OCI-LY3 (cell line): ENCODE measurements at regions not wholly inside any gene's neighbourhood (a gene's known extent, or its start where the extent isn't known, plus 50 kb on each side); places are given as distances from the start of the nearest gene placed in this dataset.

Source experiments
- H2AFZ ChIP-seq: fragments of 200-600, 300-600 bp; shearing (Covaris generic); 2 replicates; pipeline ENCODE4 v1.6.0; 2014; ENCODE audit warnings: antibody characterized with exemption, low read depth, low read length
- H3K27ac ChIP-seq: fragments of 200-600, 300-600 bp; sonication (generic); 2 replicates; pipeline ENCODE4 v1.5.1; 2014; ENCODE audit warnings: mild to moderate bottlenecking, low read length, moderate library complexity, mixed read lengths
- H3K27me3 ChIP-seq: fragments of 200-600, 300-600 bp; sonication (generic); 2 replicates; pipeline ENCODE4 v1.6.1; 2014; ENCODE audit warnings: low read depth, low read length, mixed read lengths
- H3K36me3 ChIP-seq: fragments of 200-600, 300-600 bp; sonication (generic); replicated peaks from 2 replicates; pipeline ENCODE3; 2014; ENCODE audit warnings: low read depth, low read length, mixed read lengths
- H3K4me1 ChIP-seq: fragments of 300-600, 200-600 bp; sonication (generic); 2 replicates; pipeline ENCODE4 v1.6.1; 2014; ENCODE audit warnings: low read length, mixed read lengths
- H3K4me2 ChIP-seq: fragments of 200-600, 300-600 bp; sonication (generic); 2 replicates; pipeline ENCODE4 v1.6.1; 2014; ENCODE audit warnings: low read length, mixed read lengths
- H3K4me3 ChIP-seq: fragments of 300-600, 200-600 bp; sonication (generic); 2 replicates; pipeline ENCODE4 v1.5.1; 2014; ENCODE audit warnings: antibody characterized with exemption, mild to moderate bottlenecking, low read length, moderate library complexity
- H3K79me2 ChIP-seq: fragments of 300-600, 200-600 bp; shearing (Covaris generic); 2 replicates; pipeline ENCODE4 v1.6.1; 2014; ENCODE audit warnings: mild to moderate bottlenecking, low read length, mixed read lengths
- H3K9ac ChIP-seq: fragments of 300-600, 200-600 bp; shearing (Covaris generic); 2 replicates; pipeline ENCODE4 v1.6.0; 2014; ENCODE audit warnings: mild to moderate bottlenecking, low read length, moderate library complexity
- H3K9me3 ChIP-seq: fragments of 200-600, 300-600 bp; shearing (Covaris generic); 2 replicates; pipeline ENCODE4 v1.6.1; 2014; ENCODE audit warnings: low read length, mixed read lengths; ENCODE audit not compliant: insufficient read depth
- H4K20me1 ChIP-seq: fragments of 200-600, 300-600 bp; sonication (generic); 2 replicates; pipeline ENCODE4 v1.6.1; 2016; ENCODE audit warnings: low read length, mixed read lengths; ENCODE audit not compliant: insufficient read depth
- EZH2phosphoT487 ChIP-seq: fragments of 200-600 bp; shearing (Covaris generic); IDR thresholded peaks from 2 replicates; pipeline ENCODE4 v1.6.1; 2018; ENCODE audit warnings: antibody characterized with exemption, mixed run types, low read depth
- TF ChIP-seq, protein P1 (sequence below): fragments of 200-600, 300-600 bp; sonication (generic); IDR thresholded peaks from 2 replicates; pipeline ENCODE4 v1.5.1; 2014; ENCODE audit warnings: antibody characterized with exemption, low read length, low read depth

DNA sequence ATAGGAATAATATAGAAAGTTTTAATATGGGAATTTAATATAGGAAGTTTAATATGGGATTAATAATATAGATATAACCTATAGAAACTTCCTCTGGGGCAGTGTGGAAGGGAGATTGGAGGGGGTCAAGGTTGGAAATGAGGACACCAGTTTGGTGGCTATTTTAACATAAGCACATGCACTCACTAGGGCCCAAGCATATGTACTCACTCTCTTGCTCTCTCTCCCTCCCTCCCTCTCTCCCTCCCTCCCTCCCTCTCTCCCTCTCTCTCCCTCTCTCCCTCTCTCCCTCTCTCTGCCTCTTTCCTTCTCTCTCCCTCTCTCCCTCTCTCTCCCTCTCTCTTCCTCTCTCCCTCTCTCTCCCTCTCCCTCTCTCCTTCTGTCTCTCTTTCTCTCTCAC is 528.1 kb downstream of the NPIPA7 start:
- Histone ChIP-seq H3K4me3 (no peak overlapping the region), H3K9ac (no peak overlapping the region), H3K27ac (no peak overlapping the region), H3K4me2 (no peak overlapping the region), H3K27me3 (no peaks in the 10 kb centered on the region), H4K20me1 (no peaks in the 10 kb centered on the region), H3K36me3 (no peaks in the 10 kb centered on the region), H3K79me2 (no peaks in the 10 kb centered on the region), H3K4me1 (no peaks in the 10 kb centered on the region), H3K9me3 (no peaks in the 10 kb centered on the region), H2AFZ (no peak overlapping the region)
- TF ChIP-seq, protein P1, sequence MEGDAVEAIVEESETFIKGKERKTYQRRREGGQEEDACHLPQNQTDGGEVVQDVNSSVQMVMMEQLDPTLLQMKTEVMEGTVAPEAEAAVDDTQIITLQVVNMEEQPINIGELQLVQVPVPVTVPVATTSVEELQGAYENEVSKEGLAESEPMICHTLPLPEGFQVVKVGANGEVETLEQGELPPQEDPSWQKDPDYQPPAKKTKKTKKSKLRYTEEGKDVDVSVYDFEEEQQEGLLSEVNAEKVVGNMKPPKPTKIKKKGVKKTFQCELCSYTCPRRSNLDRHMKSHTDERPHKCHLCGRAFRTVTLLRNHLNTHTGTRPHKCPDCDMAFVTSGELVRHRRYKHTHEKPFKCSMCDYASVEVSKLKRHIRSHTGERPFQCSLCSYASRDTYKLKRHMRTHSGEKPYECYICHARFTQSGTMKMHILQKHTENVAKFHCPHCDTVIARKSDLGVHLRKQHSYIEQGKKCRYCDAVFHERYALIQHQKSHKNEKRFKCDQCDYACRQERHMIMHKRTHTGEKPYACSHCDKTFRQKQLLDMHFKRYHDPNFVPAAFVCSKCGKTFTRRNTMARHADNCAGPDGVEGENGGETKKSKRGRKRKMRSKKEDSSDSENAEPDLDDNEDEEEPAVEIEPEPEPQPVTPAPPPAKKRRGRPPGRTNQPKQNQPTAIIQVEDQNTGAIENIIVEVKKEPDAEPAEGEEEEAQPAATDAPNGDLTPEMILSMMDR = no peak
- TF ChIP-seq EZH2phosphoT487 = no peak

DNA sequence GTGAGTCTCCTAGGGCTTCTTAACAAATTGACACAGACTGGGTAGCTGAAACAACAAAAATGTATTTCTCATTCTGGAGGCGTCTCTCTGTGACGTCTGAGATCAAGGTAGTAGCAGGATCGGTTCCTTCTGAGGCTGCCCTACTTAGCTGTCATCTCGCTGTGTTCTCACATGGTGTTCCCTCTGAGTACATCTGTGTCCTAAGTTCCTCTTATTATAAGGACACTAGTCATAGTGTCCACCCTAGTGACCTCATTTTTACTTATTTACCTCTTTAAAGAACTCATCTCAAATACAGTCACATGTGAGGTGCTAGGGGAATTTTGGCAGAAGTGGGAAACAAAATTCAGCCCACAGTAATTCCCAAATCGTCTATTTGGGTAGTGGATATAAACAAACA is 529.1 kb downstream of the NPIPA7 start:
- no peaks in the 10 kb centered on the region for H3K9me3 ChIP-seq
- H3K4me1 ChIP-seq = no peaks in the 10 kb centered on the region
- H3K4me3 ChIP-seq = no peak overlapping the region
- H3K79me2 ChIP-seq = no peaks in the 10 kb centered on the region
- H3K9ac ChIP-seq = no peak overlapping the region
- TF ChIP-seq, protein P1 = no peak
- no peak for TF ChIP-seq EZH2phosphoT487
- H4K20me1 ChIP-seq = no peaks in the 10 kb centered on the region
- no peak overlapping the region for H3K27ac ChIP-seq
- H3K4me2 ChIP-seq = no peak overlapping the region
- no peak overlapping the region for H2AFZ ChIP-seq
- H3K27me3 ChIP-seq = no peaks in the 10 kb centered on the region
- no peaks in the 10 kb centered on the region for H3K36me3 ChIP-seq

DNA sequence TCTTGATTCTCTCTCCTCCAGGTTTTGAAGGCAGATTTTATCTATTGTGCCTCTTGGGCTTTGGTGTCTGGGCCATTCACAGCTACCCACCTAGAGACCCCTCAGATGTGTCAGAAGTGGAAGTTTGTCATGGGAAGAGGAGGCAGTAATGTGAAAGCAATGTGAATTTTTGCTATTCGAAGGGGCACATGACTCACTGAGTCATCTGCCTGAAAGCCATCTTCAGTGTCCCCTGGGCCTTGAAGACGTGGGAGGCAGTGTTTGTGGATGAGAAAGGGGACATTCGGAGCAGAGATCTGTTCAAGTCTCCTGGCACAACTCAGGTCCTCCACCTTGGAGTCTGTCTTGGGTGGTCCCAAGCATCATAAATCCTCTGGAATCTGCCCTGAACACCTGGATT is 530.2 kb downstream of the NPIPA7 start:
- H3K79me2 ChIP-seq = no peaks in the 10 kb centered on the region
- no peaks in the 10 kb centered on the region for H3K4me1 ChIP-seq
- no peak overlapping the region for H3K9ac ChIP-seq
- no peaks in the 10 kb centered on the region for H4K20me1 ChIP-seq
- no peak overlapping the region for H3K4me2 ChIP-seq
- H3K9me3 ChIP-seq = no peaks in the 10 kb centered on the region
- H3K27me3 ChIP-seq = no peaks in the 10 kb centered on the region
- H3K27ac ChIP-seq = no peak overlapping the region
- H3K4me3 ChIP-seq = no peak overlapping the region
- TF ChIP-seq, protein P1 = no peak
- no peak for TF ChIP-seq EZH2phosphoT487
- no peaks in the 10 kb centered on the region for H3K36me3 ChIP-seq
- no peak overlapping the region for H2AFZ ChIP-seq

DNA sequence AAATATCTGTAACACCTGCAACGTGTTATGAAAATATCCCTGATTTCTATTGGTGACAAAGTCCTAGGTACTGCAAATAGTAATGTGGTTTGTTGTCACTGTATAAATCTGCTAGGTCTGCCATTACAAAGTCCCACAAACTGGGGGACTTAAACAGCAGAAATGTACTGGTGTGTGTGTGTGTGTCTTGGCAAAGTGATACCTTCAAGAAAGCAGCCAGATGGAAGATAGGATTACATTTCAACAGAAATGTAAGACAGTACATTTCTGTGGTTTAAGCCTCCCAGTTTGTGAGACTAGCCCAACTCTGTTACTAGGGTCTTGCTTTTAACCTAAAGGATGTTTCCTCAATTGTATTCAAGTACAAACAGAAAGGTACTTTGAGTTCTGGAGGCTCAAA is 531.7 kb downstream of the NPIPA7 start:
- no peak for TF ChIP-seq EZH2phosphoT487
- TF ChIP-seq, protein P1 = no peak
- Histone ChIP-seq H3K4me2 (no peak overlapping the region), H3K36me3 (no peaks in the 10 kb centered on the region), H2AFZ (no peak overlapping the region), H3K4me3 (no peak overlapping the region), H3K27ac (no peak overlapping the region), H3K9ac (no peak overlapping the region), H4K20me1 (no peaks in the 10 kb centered on the region), H3K79me2 (no peaks in the 10 kb centered on the region), H3K27me3 (peaks cover 2% of the 10 kb centered on the region; the same call in 1 of the 2 replicates), H3K4me1 (no peaks in the 10 kb centered on the region), H3K9me3 (no peaks in the 10 kb centered on the region)
